ENCODE measurements at regions not wholly inside any gene's neighbourhood (a gene's known extent, or its start where the extent isn't known, plus 50 kb on each side); places are given as distances from the start of the nearest gene placed in this dataset.

- Mint-ChIP-seq H3K27ac (no peak overlapping the region), H3K4me1 (no peaks in the 10 kb centered on the region), H3K27me3 (peaks cover 4% of the 10 kb centered on the region), H3K9me3 (peaks cover 1% of the 10 kb centered on the region), H3K36me3 (no peaks in the 10 kb centered on the region), H3K4me3 (no peak overlapping the region)
- DNase-seq: no peak
Observed at GRCh38 chr20:24283186-24283585, 186.2 kb upstream of the SYNDIG1 start.

GRCh38 chr20:24277196-24277595, 192.2 kb upstream of the SYNDIG1 start:
- Mint-ChIP-seq H3K36me3 (no peaks in the 10 kb centered on the region), H3K4me1 (no peaks in the 10 kb centered on the region), H3K27ac (no peak overlapping the region), H3K4me3 (no peak overlapping the region), H3K27me3 (peaks cover 3% of the 10 kb centered on the region), H3K9me3 (peaks cover 13% of the 10 kb centered on the region)
- no peak for DNase-seq

GRCh38 chr20:24275946-24276705, 193.3 kb upstream of the SYNDIG1 start:
- Mint-ChIP-seq H3K36me3 (no peaks in the 10 kb centered on the region), H3K4me3 (no peak overlapping the region), H3K4me1 (no peaks in the 10 kb centered on the region), H3K27ac (no peak overlapping the region), H3K9me3 (peaks cover 13% of the 10 kb centered on the region), H3K27me3 (peaks cover 3% of the 10 kb centered on the region)
- no peak for DNase-seq

DNA sequence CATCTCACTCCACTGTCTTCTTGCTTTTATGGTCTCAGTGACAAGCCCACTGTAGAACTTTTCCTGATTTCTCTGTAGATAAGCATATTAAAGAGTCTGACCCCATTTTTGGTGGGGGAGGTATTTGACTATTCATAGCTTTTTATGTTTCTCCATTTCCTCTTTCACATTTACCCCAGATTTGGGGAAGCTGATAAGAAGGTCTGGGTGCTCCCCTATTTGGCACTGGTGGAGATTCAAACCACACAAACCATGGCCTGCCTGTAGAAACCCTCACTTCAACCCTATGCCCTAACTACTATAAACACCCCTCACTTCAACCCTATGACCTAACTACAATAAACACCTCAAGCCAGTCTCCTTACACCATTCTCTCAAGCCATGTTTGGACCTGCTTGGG, 196.2 kb upstream of the SYNDIG1 start:
- Mint-ChIP-seq H3K9me3 (peaks cover 13% of the 10 kb centered on the region), H3K36me3 (no peaks in the 10 kb centered on the region), H3K27ac (no peak overlapping the region), H3K4me3 (no peak overlapping the region), H3K27me3 (peaks cover 3% of the 10 kb centered on the region), H3K4me1 (no peaks in the 10 kb centered on the region)
- DNase-seq: no peak

- Mint-ChIP-seq H3K36me3 (no peaks in the 10 kb centered on the region), H3K27ac (no peak overlapping the region), H3K27me3 (no peaks in the 10 kb centered on the region), H3K4me1 (no peaks in the 10 kb centered on the region), H3K4me3 (no peak overlapping the region), H3K9me3 (no peaks in the 10 kb centered on the region)
- no peak for DNase-seq
Observed at GRCh38 chr20:24261351-24261750, 208.1 kb upstream of the SYNDIG1 start.

- Mint-ChIP-seq H3K4me1 (no peaks in the 10 kb centered on the region), H3K9me3 (no peaks in the 10 kb centered on the region), H3K27ac (no peak overlapping the region), H3K27me3 (no peaks in the 10 kb centered on the region), H3K4me3 (no peak overlapping the region), H3K36me3 (no peaks in the 10 kb centered on the region)
- DNase-seq: no peak
Observed at GRCh38 chr20:24257171-24257570, 212.3 kb upstream of the SYNDIG1 start.

DNA sequence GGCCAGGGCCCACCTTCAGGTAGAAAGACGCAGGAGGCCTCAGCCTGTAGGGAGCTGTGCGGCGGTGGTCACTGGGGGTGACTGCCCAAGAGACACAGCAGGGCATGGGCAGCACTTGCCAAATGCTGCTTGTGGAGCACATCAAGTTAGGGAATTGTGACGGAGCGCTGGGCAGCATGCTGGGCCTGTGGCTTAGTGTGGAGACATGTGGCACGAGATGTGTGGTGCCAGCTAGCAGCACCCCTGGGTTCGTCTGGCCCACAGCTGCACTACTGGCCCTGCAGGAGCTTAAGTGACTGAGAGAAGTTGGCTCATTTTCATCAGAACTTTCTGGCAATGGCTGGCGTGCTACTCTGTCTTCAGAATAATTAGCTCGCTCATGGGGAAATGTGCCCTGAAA, 213.1 kb upstream of the SYNDIG1 start:
- DNase-seq: no peak
- no peak overlapping the region for H3K4me3 Mint-ChIP-seq
- no peaks in the 10 kb centered on the region for H3K36me3 Mint-ChIP-seq
- H3K27me3 Mint-ChIP-seq: no peaks in the 10 kb centered on the region
- H3K27ac Mint-ChIP-seq: no peak overlapping the region
- no peaks in the 10 kb centered on the region for H3K4me1 Mint-ChIP-seq
- no peaks in the 10 kb centered on the region for H3K9me3 Mint-ChIP-seq

- DNase-seq: no peak
- H3K4me1 Mint-ChIP-seq: no peaks in the 10 kb centered on the region
- no peak overlapping the region for H3K27ac Mint-ChIP-seq
- no peaks in the 10 kb centered on the region for H3K36me3 Mint-ChIP-seq
- H3K9me3 Mint-ChIP-seq: no peaks in the 10 kb centered on the region
- no peak overlapping the region for H3K4me3 Mint-ChIP-seq
- H3K27me3 Mint-ChIP-seq: no peaks in the 10 kb centered on the region
Observed at GRCh38 chr20:24254480-24254879, 214.9 kb upstream of the SYNDIG1 start.

DNA sequence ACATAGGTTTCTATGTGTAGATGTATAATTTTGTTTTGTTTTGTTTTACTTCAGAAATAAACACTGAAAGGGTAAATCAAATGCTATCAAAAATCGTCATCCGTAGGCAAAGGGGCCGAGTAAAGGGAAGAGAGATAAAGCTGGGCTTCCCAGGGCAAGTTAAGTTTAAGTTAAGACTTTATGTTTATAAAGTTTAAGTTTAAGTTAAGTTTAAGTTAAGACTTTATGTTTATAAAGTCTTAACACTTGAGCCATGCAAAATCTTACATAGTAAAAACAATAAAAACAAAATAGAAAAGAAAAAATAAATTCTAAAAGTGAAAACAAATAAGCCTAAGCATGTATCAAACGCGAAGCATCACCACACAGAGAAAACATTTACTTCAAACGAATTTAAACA, 216.1 kb upstream of the SYNDIG1 start:
- Mint-ChIP-seq H3K4me1 (no peaks in the 10 kb centered on the region), H3K27ac (no peak overlapping the region), H3K9me3 (no peaks in the 10 kb centered on the region), H3K27me3 (no peaks in the 10 kb centered on the region), H3K36me3 (no peaks in the 10 kb centered on the region), H3K4me3 (no peak overlapping the region)
- DNase-seq: no peak

DNA sequence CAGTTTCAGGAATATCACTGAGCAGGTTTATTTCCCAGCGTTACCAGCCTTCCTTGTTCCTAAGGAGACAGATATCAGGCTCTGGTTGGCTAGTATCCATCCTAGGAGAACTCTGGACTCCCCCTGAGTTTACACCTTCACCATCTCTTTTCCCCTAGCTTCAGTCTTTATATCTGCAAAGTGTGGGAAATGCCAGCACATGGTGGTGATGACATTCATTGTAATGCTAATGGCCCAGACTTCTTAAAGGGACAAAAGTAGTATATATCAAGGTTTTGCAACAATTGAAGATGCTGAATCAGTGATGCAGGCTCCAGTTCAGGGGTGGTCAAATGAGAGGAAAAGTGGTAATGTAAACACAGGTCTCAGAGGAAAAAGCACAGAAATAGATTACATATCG, 224.3 kb upstream of the SYNDIG1 start:
- Mint-ChIP-seq H3K9me3 (peaks cover 5% of the 10 kb centered on the region), H3K4me3 (no peak overlapping the region), H3K4me1 (no peaks in the 10 kb centered on the region), H3K27ac (no peak overlapping the region), H3K36me3 (no peaks in the 10 kb centered on the region), H3K27me3 (peaks cover 10% of the 10 kb centered on the region)
- no peak for DNase-seq

- H3K27me3 Mint-ChIP-seq: peaks cover 18% of the 10 kb centered on the region
- no peaks in the 10 kb centered on the region for H3K36me3 Mint-ChIP-seq
- H3K9me3 Mint-ChIP-seq: peaks cover 3% of the 10 kb centered on the region
- H3K27ac Mint-ChIP-seq: no peak overlapping the region
- H3K4me1 Mint-ChIP-seq: no peaks in the 10 kb centered on the region
- no peak for DNase-seq
- H3K4me3 Mint-ChIP-seq: no peak overlapping the region
Observed at GRCh38 chr20:24242763-24243162, 226.7 kb upstream of the SYNDIG1 start.

DNA sequence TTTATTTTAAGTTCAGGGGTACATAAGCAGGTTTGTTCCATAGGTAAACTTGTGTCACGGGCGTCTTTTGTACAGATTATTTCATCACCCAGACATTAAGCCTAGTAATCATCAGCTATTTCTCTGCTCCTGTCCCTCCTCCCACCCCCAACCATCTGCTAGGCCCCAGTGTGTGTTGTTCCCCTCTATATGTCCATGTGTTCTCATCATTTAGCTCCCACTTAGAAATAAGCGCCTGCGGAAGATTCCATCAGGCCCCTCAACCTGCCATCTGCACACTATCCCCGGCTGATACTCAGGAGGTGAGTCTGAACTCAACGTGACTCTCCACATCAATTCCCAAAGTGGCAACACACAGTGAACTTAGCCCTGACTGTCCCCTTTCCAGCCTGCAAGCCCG, 228.0 kb upstream of the SYNDIG1 start:
- Mint-ChIP-seq H3K9me3 (no peaks in the 10 kb centered on the region), H3K4me1 (no peaks in the 10 kb centered on the region), H3K36me3 (no peaks in the 10 kb centered on the region), H3K27me3 (peaks cover 18% of the 10 kb centered on the region), H3K27ac (no peak overlapping the region), H3K4me3 (no peak overlapping the region)
- DNase-seq: no peak

DNA sequence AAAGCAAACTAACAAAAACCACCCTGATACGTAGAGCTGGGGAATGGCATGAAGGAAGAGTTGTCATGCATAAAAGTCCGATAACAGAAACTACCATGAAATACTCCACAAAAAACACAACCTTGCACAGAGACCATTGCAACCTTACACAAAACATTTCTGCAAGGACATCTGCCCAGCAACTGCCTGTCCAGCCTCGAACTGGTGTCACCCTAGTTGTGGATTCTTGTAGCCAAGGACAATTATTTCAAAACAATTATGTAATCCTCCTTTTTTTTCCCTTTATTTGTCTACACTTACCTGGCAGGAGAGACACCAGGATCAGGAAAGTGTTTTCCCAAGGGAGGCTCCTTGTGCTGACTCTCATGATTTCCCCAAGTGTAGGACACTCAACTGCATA, 232.5 kb upstream of the SYNDIG1 start:
- Mint-ChIP-seq H3K9me3 (no peaks in the 10 kb centered on the region), H3K36me3 (no peaks in the 10 kb centered on the region), H3K27me3 (peaks cover 13% of the 10 kb centered on the region), H3K27ac (no peak overlapping the region), H3K4me1 (no peaks in the 10 kb centered on the region), H3K4me3 (no peak overlapping the region)
- no peak for DNase-seq

- H3K36me3 Mint-ChIP-seq: no peaks in the 10 kb centered on the region
- H3K9me3 Mint-ChIP-seq: no peaks in the 10 kb centered on the region
- no peak for DNase-seq
- H3K4me3 Mint-ChIP-seq: no peak overlapping the region
- H3K4me1 Mint-ChIP-seq: no peaks in the 10 kb centered on the region
- no peak overlapping the region for H3K27ac Mint-ChIP-seq
- peaks cover 8% of the 10 kb centered on the region for H3K27me3 Mint-ChIP-seq
Observed at GRCh38 chr20:24236201-24236600, 233.2 kb upstream of the SYNDIG1 start.

DNA sequence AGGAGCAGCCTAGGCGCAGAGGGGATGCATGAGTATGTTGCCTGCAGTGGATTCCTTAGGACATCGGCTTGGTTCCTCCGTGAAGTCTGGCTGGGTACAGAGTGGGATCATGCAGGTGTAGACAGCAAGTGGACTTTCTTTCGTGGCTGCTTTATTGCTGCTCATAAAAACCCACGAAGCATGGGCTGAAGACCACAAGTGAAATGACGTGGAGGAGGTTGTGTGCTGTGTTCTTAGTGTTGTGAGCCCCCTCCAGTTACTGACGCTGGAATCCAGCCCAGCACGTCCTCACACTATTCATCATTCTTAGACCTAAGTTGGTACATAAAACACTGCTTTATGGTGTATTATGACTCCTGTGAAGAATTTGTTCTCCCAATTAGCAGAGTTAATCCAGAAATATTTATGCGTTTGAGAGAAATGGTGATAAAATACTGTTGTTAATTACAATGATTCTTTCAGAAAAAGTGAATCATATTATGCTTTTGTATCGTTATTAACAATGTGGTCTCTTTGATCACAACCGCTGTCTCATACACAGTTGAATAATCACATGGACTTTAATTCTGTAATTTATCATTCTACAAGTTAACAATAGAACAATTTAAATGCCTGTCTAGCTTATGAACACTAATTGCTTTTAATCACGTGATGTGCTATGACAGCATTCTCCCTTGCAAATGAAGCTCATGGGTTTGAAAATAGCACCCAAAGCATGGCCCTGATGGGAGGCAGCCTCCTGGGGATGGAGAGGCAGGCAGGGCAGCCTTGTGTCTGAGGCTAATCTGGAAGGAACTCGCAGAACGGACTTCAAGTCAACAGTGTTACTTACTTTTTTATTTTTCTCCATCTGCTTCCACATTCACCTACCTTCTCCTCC, 233.9 kb upstream of the SYNDIG1 start:
- H3K36me3 Mint-ChIP-seq: no peaks in the 10 kb centered on the region
- no peak overlapping the region for H3K4me3 Mint-ChIP-seq
- H3K9me3 Mint-ChIP-seq: no peaks in the 10 kb centered on the region
- DNase-seq: no peak
- H3K4me1 Mint-ChIP-seq: no peaks in the 10 kb centered on the region
- H3K27ac Mint-ChIP-seq: no peak overlapping the region
- peaks cover 8% of the 10 kb centered on the region for H3K27me3 Mint-ChIP-seq

DNA sequence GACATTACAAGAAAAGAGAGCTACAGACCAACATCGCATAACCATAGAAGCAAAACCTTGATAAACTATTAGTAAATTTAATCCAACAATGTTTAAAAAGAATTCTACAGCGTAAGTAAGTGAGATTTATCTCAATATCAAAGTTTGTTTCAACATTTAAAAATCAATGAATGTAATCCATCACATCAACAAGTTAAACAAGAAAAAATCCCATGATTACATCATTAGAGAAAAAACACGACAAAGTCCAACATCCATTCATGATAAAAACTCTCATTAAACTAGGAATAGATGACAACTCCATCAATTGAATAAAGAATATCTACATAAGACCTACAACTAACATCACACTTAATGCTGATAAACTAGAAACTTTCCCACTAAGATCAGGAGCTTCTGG, 239.0 kb upstream of the GGTLC1 start:
- no peak overlapping the region for H3K27ac Mint-ChIP-seq
- no peaks in the 10 kb centered on the region for H3K9me3 Mint-ChIP-seq
- H3K27me3 Mint-ChIP-seq: peaks cover 6% of the 10 kb centered on the region
- no peaks in the 10 kb centered on the region for H3K36me3 Mint-ChIP-seq
- H3K4me3 Mint-ChIP-seq: no peak overlapping the region
- no peaks in the 10 kb centered on the region for H3K4me1 Mint-ChIP-seq
- DNase-seq: no peak
